ENCODE measurements at regions not wholly inside any gene's neighbourhood (a gene's known extent, or its start where the extent isn't known, plus 50 kb on each side); places are given as distances from the start of the nearest gene placed in this dataset.
"Not testable (repeated sequence)": the region's sequence is repeated elsewhere in the genome, so short reads cannot be mapped to it uniquely, and the experiment has no call there.

- not testable (repeated sequence) for H3K36me3 ChIP-seq (ENCODE audit: insufficient read depth, low read length); H3K79me2 ChIP-seq (ENCODE audit: control insufficient read depth, insufficient read depth, low read length, unreplicated experiment); H2AFZ ChIP-seq (ENCODE audit: low read length, unreplicated experiment); H3K4me1 ChIP-seq (ENCODE audit: control insufficient read depth, insufficient read depth, low read length, unreplicated experiment); H3K27ac ChIP-seq (ENCODE audit: low read depth, low read length); H3K27me3 ChIP-seq (ENCODE audit: insufficient read depth, low read length); H3K4me3 ChIP-seq (ENCODE audit: low read depth, low read length)
These were observed 875.8 kb downstream of the LRFN5 start for GRCh38 chr14:42482345-42482971.

GRCh38 chr14:42481714-42482113, 875.0 kb downstream of the LRFN5 start:
- not testable (repeated sequence) for H3K27ac ChIP-seq (ENCODE audit: low read depth, low read length); H3K27me3 ChIP-seq (ENCODE audit: insufficient read depth, low read length); H2AFZ ChIP-seq (ENCODE audit: low read length, unreplicated experiment); H3K79me2 ChIP-seq (ENCODE audit: control insufficient read depth, insufficient read depth, low read length, unreplicated experiment); H3K4me3 ChIP-seq (ENCODE audit: low read depth, low read length); H3K4me1 ChIP-seq (ENCODE audit: control insufficient read depth, insufficient read depth, low read length, unreplicated experiment); H3K36me3 ChIP-seq (ENCODE audit: insufficient read depth, low read length)

- Histone ChIP-seq H2AFZ (ENCODE audit: low read length, unreplicated experiment) (no peak overlapping the region), H3K4me3 (ENCODE audit: low read depth, low read length) (no peak overlapping the region), H3K27me3 (ENCODE audit: insufficient read depth, low read length) (no peaks in the 10 kb centered on the region), H3K27ac (ENCODE audit: low read depth, low read length) (no peak overlapping the region), H3K79me2 (ENCODE audit: control insufficient read depth, insufficient read depth, low read length, unreplicated experiment) (no peaks in the 10 kb centered on the region), H3K4me1 (ENCODE audit: control insufficient read depth, insufficient read depth, low read length, unreplicated experiment) (no peaks in the 10 kb centered on the region), H3K36me3 (ENCODE audit: insufficient read depth, low read length) (no peaks in the 10 kb centered on the region)
These were observed 873.6 kb downstream of the LRFN5 start for GRCh38 chr14:42480255-42480654.

GRCh38 chr14:42475289-42475688, 868.6 kb downstream of the LRFN5 start:
- Histone ChIP-seq H3K36me3 (ENCODE audit: insufficient read depth, low read length) (no peaks in the 10 kb centered on the region), H2AFZ (ENCODE audit: low read length, unreplicated experiment) (no peak overlapping the region), H3K79me2 (ENCODE audit: control insufficient read depth, insufficient read depth, low read length, unreplicated experiment) (no peaks in the 10 kb centered on the region), H3K27me3 (ENCODE audit: insufficient read depth, low read length) (no peaks in the 10 kb centered on the region), H3K27ac (ENCODE audit: low read depth, low read length) (no peak overlapping the region), H3K4me1 (ENCODE audit: control insufficient read depth, insufficient read depth, low read length, unreplicated experiment) (no peaks in the 10 kb centered on the region), H3K4me3 (ENCODE audit: low read depth, low read length) (no peak overlapping the region)

- no peaks in the 10 kb centered on the region for H3K79me2 ChIP-seq (ENCODE audit: control insufficient read depth, insufficient read depth, low read length, unreplicated experiment)
- H3K27me3 ChIP-seq (ENCODE audit: insufficient read depth, low read length), result no peaks in the 10 kb centered on the region
- H3K4me3 ChIP-seq (ENCODE audit: low read depth, low read length), result no peak overlapping the region
- no peak overlapping the region for H2AFZ ChIP-seq (ENCODE audit: low read length, unreplicated experiment)
- H3K27ac ChIP-seq (ENCODE audit: low read depth, low read length), result no peak overlapping the region
- no peaks in the 10 kb centered on the region for H3K36me3 ChIP-seq (ENCODE audit: insufficient read depth, low read length)
- H3K4me1 ChIP-seq (ENCODE audit: control insufficient read depth, insufficient read depth, low read length, unreplicated experiment), result no peaks in the 10 kb centered on the region
These were observed 863.7 kb downstream of the LRFN5 start for GRCh38 chr14:42470427-42470719.

GRCh38 chr14:42469637-42470426, 863.2 kb downstream of the LRFN5 start:
- no peaks in the 10 kb centered on the region for H3K4me1 ChIP-seq (ENCODE audit: control insufficient read depth, insufficient read depth, low read length, unreplicated experiment)
- H3K27me3 ChIP-seq (ENCODE audit: insufficient read depth, low read length), result no peaks in the 10 kb centered on the region
- no peaks in the 10 kb centered on the region for H3K79me2 ChIP-seq (ENCODE audit: control insufficient read depth, insufficient read depth, low read length, unreplicated experiment)
- H2AFZ ChIP-seq (ENCODE audit: low read length, unreplicated experiment), result no peak overlapping the region
- H3K27ac ChIP-seq (ENCODE audit: low read depth, low read length), result no peak overlapping the region
- peak overlapping the region; percentile 32 for H3K4me3 ChIP-seq (ENCODE audit: low read depth, low read length)
- no peaks in the 10 kb centered on the region for H3K36me3 ChIP-seq (ENCODE audit: insufficient read depth, low read length)

- H2AFZ ChIP-seq (ENCODE audit: low read length, unreplicated experiment), result no peak overlapping the region
These were observed 854.0 kb downstream of the LRFN5 start for GRCh38 chr14:42460673-42461072.

GRCh38 chr14:42459171-42459685, 852.6 kb downstream of the LRFN5 start:
- no peaks in the 10 kb centered on the region for H3K27me3 ChIP-seq (ENCODE audit: insufficient read depth, low read length)
- no peak overlapping the region for H2AFZ ChIP-seq (ENCODE audit: low read length, unreplicated experiment)
- H3K79me2 ChIP-seq (ENCODE audit: control insufficient read depth, insufficient read depth, low read length, unreplicated experiment), result no peaks in the 10 kb centered on the region
- no peak overlapping the region for H3K4me3 ChIP-seq (ENCODE audit: low read depth, low read length)
- H3K4me1 ChIP-seq (ENCODE audit: control insufficient read depth, insufficient read depth, low read length, unreplicated experiment), result no peaks in the 10 kb centered on the region
- no peaks in the 10 kb centered on the region for H3K36me3 ChIP-seq (ENCODE audit: insufficient read depth, low read length)
- H3K27ac ChIP-seq (ENCODE audit: low read depth, low read length), result no peak overlapping the region

More at GRCh38 chr14:42460673-42461072, 854.0 kb downstream of the LRFN5 start:
- Histone ChIP-seq H3K27me3 (ENCODE audit: insufficient read depth, low read length) (no peaks in the 10 kb centered on the region), H3K79me2 (ENCODE audit: control insufficient read depth, insufficient read depth, low read length, unreplicated experiment) (no peaks in the 10 kb centered on the region), H3K4me3 (ENCODE audit: low read depth, low read length) (no peak overlapping the region), H3K27ac (ENCODE audit: low read depth, low read length) (no peak overlapping the region), H3K36me3 (ENCODE audit: insufficient read depth, low read length) (no peaks in the 10 kb centered on the region), H3K4me1 (ENCODE audit: control insufficient read depth, insufficient read depth, low read length, unreplicated experiment) (no peaks in the 10 kb centered on the region)

GRCh38 chr14:42441615-42442014, 834.9 kb downstream of the LRFN5 start:
- Histone ChIP-seq H3K4me3 (ENCODE audit: low read depth, low read length) (no peak overlapping the region), H3K27ac (ENCODE audit: low read depth, low read length) (no peak overlapping the region), H3K36me3 (ENCODE audit: insufficient read depth, low read length) (no peaks in the 10 kb centered on the region), H2AFZ (ENCODE audit: low read length, unreplicated experiment) (no peak overlapping the region), H3K27me3 (ENCODE audit: insufficient read depth, low read length) (no peaks in the 10 kb centered on the region), H3K79me2 (ENCODE audit: control insufficient read depth, insufficient read depth, low read length, unreplicated experiment) (no peaks in the 10 kb centered on the region), H3K4me1 (ENCODE audit: control insufficient read depth, insufficient read depth, low read length, unreplicated experiment) (no peaks in the 10 kb centered on the region)

- no peak overlapping the region for H2AFZ ChIP-seq (ENCODE audit: low read length, unreplicated experiment)
These were observed 831.1 kb downstream of the LRFN5 start for GRCh38 chr14:42437809-42438208.

GRCh38 chr14:42429401-42429800, 822.7 kb downstream of the LRFN5 start:
- no peak overlapping the region for H3K4me3 ChIP-seq (ENCODE audit: low read depth, low read length)
- H3K27me3 ChIP-seq (ENCODE audit: insufficient read depth, low read length), result no peaks in the 10 kb centered on the region
- no peaks in the 10 kb centered on the region for H3K36me3 ChIP-seq (ENCODE audit: insufficient read depth, low read length)
- H2AFZ ChIP-seq (ENCODE audit: low read length, unreplicated experiment), result no peak overlapping the region
- H3K27ac ChIP-seq (ENCODE audit: low read depth, low read length), result no peak overlapping the region
- H3K79me2 ChIP-seq (ENCODE audit: control insufficient read depth, insufficient read depth, low read length, unreplicated experiment), result no peaks in the 10 kb centered on the region
- H3K4me1 ChIP-seq (ENCODE audit: control insufficient read depth, insufficient read depth, low read length, unreplicated experiment), result no peaks in the 10 kb centered on the region

More at GRCh38 chr14:42437809-42438208, 831.1 kb downstream of the LRFN5 start:
- no peaks in the 10 kb centered on the region for H3K36me3 ChIP-seq (ENCODE audit: insufficient read depth, low read length)
- H3K27ac ChIP-seq (ENCODE audit: low read depth, low read length), result no peak overlapping the region
- H3K79me2 ChIP-seq (ENCODE audit: control insufficient read depth, insufficient read depth, low read length, unreplicated experiment), result no peaks in the 10 kb centered on the region
- no peaks in the 10 kb centered on the region for H3K4me1 ChIP-seq (ENCODE audit: control insufficient read depth, insufficient read depth, low read length, unreplicated experiment)
- no peak overlapping the region for H3K4me3 ChIP-seq (ENCODE audit: low read depth, low read length)
- no peaks in the 10 kb centered on the region for H3K27me3 ChIP-seq (ENCODE audit: insufficient read depth, low read length)

Measured in ACC112 (cell line).